Fibroblast of lung (primary cell): ENCODE measurements at regions not wholly inside any gene's neighbourhood (a gene's known extent, or its start where the extent isn't known, plus 50 kb on each side); places are given as distances from the start of the nearest gene placed in this dataset.

Source experiments
- EZH2 ChIP-seq: IDR thresholded peaks from 2 replicates; pipeline ENCODE4 v1.5.1; 2012; ENCODE audit warnings: low read length, control low read depth, mild to moderate bottlenecking; ENCODE audit errors: missing control alignments
- TF ChIP-seq, protein P1 (sequence below), 2 donors: IDR thresholded peaks in 1 of 2; conservative IDR thresholded peaks in 1 of 2; 1 replicate in 1 of 2; 2 replicates in 1 of 2; pipeline ENCODE4 v1.5.1; 2011 to 2012; ENCODE audit warnings: low read length in 2 of 2, control low read depth in 1 of 2, inconsistent platforms in 1 of 2, low read depth in 1 of 2, mild to moderate bottlenecking in 1 of 2

DNA sequence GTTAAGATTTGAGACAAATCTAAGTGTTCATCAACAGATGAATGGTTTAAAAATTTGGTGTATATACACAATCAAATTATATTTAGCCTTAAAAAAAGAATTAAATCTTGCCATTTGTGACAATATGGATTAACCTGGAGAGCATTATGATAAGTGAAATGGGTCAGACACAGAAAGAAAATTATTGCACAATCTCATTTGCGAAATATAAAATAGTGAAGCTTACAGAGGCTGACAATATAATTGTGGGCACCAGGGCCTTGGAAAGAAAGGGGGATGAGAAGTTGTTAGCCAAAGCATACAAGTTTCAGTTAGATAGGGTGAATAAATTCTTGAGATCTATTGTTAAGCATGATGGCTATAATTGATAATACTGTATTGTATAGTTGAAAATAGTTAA, 883.0 kb downstream of the TECRL start:
- TF ChIP-seq, protein P1, sequence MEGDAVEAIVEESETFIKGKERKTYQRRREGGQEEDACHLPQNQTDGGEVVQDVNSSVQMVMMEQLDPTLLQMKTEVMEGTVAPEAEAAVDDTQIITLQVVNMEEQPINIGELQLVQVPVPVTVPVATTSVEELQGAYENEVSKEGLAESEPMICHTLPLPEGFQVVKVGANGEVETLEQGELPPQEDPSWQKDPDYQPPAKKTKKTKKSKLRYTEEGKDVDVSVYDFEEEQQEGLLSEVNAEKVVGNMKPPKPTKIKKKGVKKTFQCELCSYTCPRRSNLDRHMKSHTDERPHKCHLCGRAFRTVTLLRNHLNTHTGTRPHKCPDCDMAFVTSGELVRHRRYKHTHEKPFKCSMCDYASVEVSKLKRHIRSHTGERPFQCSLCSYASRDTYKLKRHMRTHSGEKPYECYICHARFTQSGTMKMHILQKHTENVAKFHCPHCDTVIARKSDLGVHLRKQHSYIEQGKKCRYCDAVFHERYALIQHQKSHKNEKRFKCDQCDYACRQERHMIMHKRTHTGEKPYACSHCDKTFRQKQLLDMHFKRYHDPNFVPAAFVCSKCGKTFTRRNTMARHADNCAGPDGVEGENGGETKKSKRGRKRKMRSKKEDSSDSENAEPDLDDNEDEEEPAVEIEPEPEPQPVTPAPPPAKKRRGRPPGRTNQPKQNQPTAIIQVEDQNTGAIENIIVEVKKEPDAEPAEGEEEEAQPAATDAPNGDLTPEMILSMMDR (conservative IDR thresholded peaks at IDR 0.05 in 1 of 2, IDR thresholded peaks at IDR 0.05 in 1 of 2; ENCODE audit: low read depth in 1 of 2, low read length in 2 of 2) = no peak
- TF ChIP-seq EZH2 = no peak
